ENCODE measurements at regions not wholly inside any gene's neighbourhood (a gene's known extent, or its start where the extent isn't known, plus 50 kb on each side); places are given as distances from the start of the nearest gene placed in this dataset.

DNA sequence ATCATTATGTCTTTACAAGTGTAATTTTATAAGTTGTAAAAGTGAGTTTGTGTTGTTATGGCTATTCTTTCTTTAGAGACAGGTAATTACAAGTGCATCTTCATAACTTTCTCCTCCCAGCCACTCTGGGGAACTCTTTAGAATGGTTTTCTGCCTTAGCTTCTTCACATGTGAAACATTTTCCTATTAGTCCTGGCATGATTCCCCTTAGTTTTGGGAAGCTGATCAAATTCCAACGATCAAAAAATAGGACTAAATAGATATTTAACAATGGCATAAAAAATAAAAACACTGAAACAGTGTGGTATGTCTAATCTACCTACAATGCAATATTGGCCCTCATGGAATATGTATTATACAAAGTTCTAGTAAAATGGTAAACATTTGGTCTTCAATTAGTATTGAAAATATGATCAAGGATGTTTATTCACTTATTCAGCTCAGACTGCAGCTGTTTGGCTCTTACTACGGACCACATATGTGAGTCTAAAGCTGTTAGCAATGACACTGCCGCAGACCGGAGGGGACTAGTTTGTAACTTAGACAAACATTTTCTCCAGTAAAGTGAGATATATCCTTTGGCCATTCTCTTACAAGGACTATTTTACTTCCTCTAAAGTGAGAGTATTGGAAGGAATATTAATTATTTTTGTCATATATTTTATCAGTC lies 890.8 kb upstream of the USP15 start:
- Histone ChIP-seq H3K27ac (ENCODE audit: low read depth, low read length) (no peak overlapping the region), H3K9me3 (ENCODE audit: control insufficient read depth in 3 of 3, low read length in 3 of 3) (no peaks in the 10 kb centered on the region)

DNA sequence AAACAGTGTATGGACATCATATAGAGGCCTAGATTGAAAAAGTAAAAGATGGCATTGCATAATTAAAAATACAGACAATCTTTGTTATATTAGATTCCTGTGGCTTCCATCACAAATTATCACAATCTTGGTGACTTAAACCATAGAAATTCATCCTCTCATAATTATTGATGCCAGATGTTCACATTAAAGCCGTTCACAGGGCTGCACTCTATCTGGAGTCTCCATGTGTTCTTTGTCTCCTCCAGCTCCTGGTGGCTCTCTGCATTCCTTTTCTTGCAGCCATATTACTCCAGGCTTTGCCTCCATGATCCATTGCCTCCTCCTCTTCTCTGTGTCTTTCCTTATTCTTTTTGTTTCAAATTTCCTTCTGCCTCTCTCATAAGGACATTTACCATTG lies 875.7 kb upstream of the USP15 start:
- no peak overlapping the region for H3K9ac ChIP-seq (ENCODE audit: low read depth in 1 of 3, low read length in 3 of 3)
- no peak overlapping the region for H3K4me3 ChIP-seq (ENCODE audit: low read length in 3 of 3)
- H3K27me3 ChIP-seq (ENCODE audit: control insufficient read depth in 3 of 3, insufficient read depth in 3 of 3, low read length in 3 of 3): no peaks in the 10 kb centered on the region
- H3K36me3 ChIP-seq (ENCODE audit: control insufficient read depth in 3 of 3, insufficient read depth in 3 of 3, low read length in 3 of 3): no peaks in the 10 kb centered on the region
- no peaks in the 10 kb centered on the region for H3K9me3 ChIP-seq (ENCODE audit: control insufficient read depth in 3 of 3, low read length in 3 of 3)
- H3K4me1 ChIP-seq (ENCODE audit: control insufficient read depth in 3 of 3, insufficient read depth in 3 of 3, low read length in 3 of 3): no peaks in the 10 kb centered on the region
- H3K27ac ChIP-seq (ENCODE audit: low read depth, low read length): no peak overlapping the region

More for the DNA sequence above, 890.8 kb upstream of the USP15 start:
- no peak overlapping the region for H3K4me3 ChIP-seq (ENCODE audit: low read length in 3 of 3)
- no peaks in the 10 kb centered on the region for H3K27me3 ChIP-seq (ENCODE audit: control insufficient read depth in 3 of 3, insufficient read depth in 3 of 3, low read length in 3 of 3)
- no peaks in the 10 kb centered on the region for H3K36me3 ChIP-seq (ENCODE audit: control insufficient read depth in 3 of 3, insufficient read depth in 3 of 3, low read length in 3 of 3)
- no peak overlapping the region for H3K9ac ChIP-seq (ENCODE audit: low read depth in 1 of 3, low read length in 3 of 3)
- H3K4me1 ChIP-seq (ENCODE audit: control insufficient read depth in 3 of 3, insufficient read depth in 3 of 3, low read length in 3 of 3): no peaks in the 10 kb centered on the region

DNA sequence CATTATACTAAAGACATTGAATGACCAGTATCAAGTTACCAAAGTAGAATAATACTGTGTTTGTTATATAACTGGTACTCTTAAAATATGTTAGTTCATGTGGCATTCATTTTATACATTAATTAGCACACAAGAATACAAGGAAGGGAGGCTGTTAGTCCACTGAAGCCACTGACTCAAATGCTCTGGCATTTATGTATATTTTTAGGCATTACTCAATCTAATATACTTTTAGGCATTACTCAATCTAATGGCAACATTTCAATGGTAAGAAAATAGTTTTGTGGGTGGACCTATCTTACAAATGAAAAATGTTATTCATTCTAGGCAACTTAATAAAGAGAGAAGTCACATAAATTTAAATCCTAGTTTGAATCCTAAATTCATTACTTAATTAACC lies 874.4 kb upstream of the USP15 start:
- Histone ChIP-seq H3K27me3 (ENCODE audit: control insufficient read depth in 3 of 3, insufficient read depth in 3 of 3, low read length in 3 of 3) (no peaks in the 10 kb centered on the region), H3K36me3 (ENCODE audit: control insufficient read depth in 3 of 3, insufficient read depth in 3 of 3, low read length in 3 of 3) (no peaks in the 10 kb centered on the region), H3K9me3 (ENCODE audit: control insufficient read depth in 3 of 3, low read length in 3 of 3) (no peaks in the 10 kb centered on the region), H3K27ac (ENCODE audit: low read depth, low read length) (no peak overlapping the region), H3K4me3 (ENCODE audit: low read length in 3 of 3) (no peak overlapping the region), H3K4me1 (ENCODE audit: control insufficient read depth in 3 of 3, insufficient read depth in 3 of 3, low read length in 3 of 3) (no peaks in the 10 kb centered on the region), H3K9ac (ENCODE audit: low read depth in 1 of 3, low read length in 3 of 3) (no peak overlapping the region)

DNA sequence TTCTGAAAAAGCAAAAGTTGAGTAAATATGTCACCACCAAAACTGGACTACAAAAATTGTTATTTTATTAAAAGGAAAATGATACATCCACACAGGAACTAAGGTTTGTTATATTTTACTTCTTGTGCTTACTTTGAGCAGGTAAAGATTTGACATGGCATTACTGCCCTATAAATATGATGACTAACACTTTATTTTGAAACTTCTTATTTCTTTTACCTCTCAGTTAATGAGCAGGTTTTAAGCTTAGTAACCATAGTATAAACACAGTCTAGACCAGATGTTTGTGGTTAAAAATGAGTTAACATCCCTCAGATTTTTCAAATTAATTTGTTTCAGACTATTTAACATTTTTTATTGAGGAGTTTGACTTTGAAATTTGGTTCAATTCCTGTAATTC lies 862.5 kb upstream of the USP15 start:
- Histone ChIP-seq H3K9me3 (ENCODE audit: control insufficient read depth in 3 of 3, low read length in 3 of 3) (no peaks in the 10 kb centered on the region), H3K4me1 (ENCODE audit: control insufficient read depth in 3 of 3, insufficient read depth in 3 of 3, low read length in 3 of 3) (no peaks in the 10 kb centered on the region), H3K27ac (ENCODE audit: low read depth, low read length) (no peak overlapping the region), H3K36me3 (ENCODE audit: control insufficient read depth in 3 of 3, insufficient read depth in 3 of 3, low read length in 3 of 3) (no peaks in the 10 kb centered on the region), H3K9ac (ENCODE audit: low read depth in 1 of 3, low read length in 3 of 3) (no peak overlapping the region), H3K27me3 (ENCODE audit: control insufficient read depth in 3 of 3, insufficient read depth in 3 of 3, low read length in 3 of 3) (no peaks in the 10 kb centered on the region), H3K4me3 (ENCODE audit: low read length in 3 of 3) (no peak overlapping the region)

DNA sequence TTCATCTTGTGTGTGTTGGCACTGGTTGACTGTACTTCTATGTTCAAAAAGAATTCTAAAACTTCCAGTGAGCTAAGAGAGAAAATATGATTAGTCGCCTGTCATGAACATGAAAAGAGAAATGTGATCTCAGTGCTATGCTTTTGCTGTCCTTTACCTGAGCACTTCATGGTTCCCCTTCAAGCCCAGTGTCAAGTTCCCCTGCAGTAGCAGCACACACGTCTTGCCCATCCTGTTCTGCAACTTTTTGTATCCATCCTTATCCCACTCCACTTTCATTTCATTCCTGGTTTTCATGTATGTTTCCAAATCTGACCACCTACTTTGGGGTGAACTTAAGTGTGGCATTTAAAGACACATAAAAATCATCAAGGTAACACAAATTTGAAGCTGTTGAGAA lies 848.0 kb upstream of the USP15 start:
- no peaks in the 10 kb centered on the region for H3K4me1 ChIP-seq (ENCODE audit: control insufficient read depth in 3 of 3, insufficient read depth in 3 of 3, low read length in 3 of 3)
- no peak overlapping the region for H3K9ac ChIP-seq (ENCODE audit: low read depth in 1 of 3, low read length in 3 of 3)
- H3K9me3 ChIP-seq (ENCODE audit: control insufficient read depth in 3 of 3, low read length in 3 of 3): no peaks in the 10 kb centered on the region
- H3K27ac ChIP-seq (ENCODE audit: low read depth, low read length): no peak overlapping the region
- H3K4me3 ChIP-seq (ENCODE audit: low read length in 3 of 3): no peak overlapping the region
- no peaks in the 10 kb centered on the region for H3K36me3 ChIP-seq (ENCODE audit: control insufficient read depth in 3 of 3, insufficient read depth in 3 of 3, low read length in 3 of 3)
- H3K27me3 ChIP-seq (ENCODE audit: control insufficient read depth in 3 of 3, insufficient read depth in 3 of 3, low read length in 3 of 3): no peaks in the 10 kb centered on the region

DNA sequence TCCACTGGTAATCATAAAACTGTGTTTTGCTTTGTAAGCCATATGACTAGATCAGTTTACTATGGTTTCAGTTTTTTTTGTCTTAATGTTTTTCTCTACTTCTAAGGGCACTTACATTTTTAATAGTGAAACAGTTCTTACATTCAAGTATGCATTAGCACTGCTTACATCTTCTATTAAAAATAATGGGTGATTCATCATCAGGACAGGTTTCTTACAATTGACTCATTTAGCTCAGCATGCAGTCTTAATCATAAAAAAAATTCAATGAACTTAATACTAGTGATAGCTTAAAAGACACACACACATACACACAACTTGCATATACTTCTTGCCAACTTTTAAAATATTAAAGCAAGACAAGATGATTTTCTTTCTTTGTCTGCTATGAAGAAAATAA lies 845.7 kb upstream of the USP15 start:
- H3K4me3 ChIP-seq (ENCODE audit: low read length in 3 of 3): no peak overlapping the region
- H3K27me3 ChIP-seq (ENCODE audit: control insufficient read depth in 3 of 3, insufficient read depth in 3 of 3, low read length in 3 of 3): no peaks in the 10 kb centered on the region
- H3K9me3 ChIP-seq (ENCODE audit: control insufficient read depth in 3 of 3, low read length in 3 of 3): no peaks in the 10 kb centered on the region
- H3K9ac ChIP-seq (ENCODE audit: low read depth in 1 of 3, low read length in 3 of 3): no peak overlapping the region
- H3K36me3 ChIP-seq (ENCODE audit: control insufficient read depth in 3 of 3, insufficient read depth in 3 of 3, low read length in 3 of 3): no peaks in the 10 kb centered on the region
- no peak overlapping the region for H3K27ac ChIP-seq (ENCODE audit: low read depth, low read length)
- H3K4me1 ChIP-seq (ENCODE audit: control insufficient read depth in 3 of 3, insufficient read depth in 3 of 3, low read length in 3 of 3): no peaks in the 10 kb centered on the region

DNA sequence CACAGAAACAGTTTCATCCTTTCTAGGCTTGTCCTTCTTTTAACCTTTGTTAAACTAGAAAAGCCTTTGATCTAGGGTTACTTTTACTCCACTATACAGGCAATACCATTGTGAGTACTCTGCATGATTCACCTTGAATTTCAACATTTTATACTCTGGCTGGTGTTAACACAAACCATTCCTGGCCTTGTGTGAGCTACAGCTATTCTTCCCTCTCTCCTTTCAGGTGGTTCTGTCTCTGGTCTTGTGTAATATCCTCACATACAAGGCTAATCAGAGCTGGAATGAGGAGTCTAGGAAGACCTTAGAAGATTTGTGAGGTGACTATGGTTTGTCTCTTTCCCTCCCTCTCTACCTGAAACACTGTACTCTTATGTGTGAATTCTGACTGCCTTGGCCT lies 837.4 kb upstream of the USP15 start:
- no peak overlapping the region for H3K4me3 ChIP-seq (ENCODE audit: low read length in 3 of 3)
- H3K27ac ChIP-seq (ENCODE audit: low read depth, low read length): no peak overlapping the region
- H3K9me3 ChIP-seq (ENCODE audit: control insufficient read depth in 3 of 3, low read length in 3 of 3): no peaks in the 10 kb centered on the region
- no peaks in the 10 kb centered on the region for H3K36me3 ChIP-seq (ENCODE audit: control insufficient read depth in 3 of 3, insufficient read depth in 3 of 3, low read length in 3 of 3)
- H3K4me1 ChIP-seq (ENCODE audit: control insufficient read depth in 3 of 3, insufficient read depth in 3 of 3, low read length in 3 of 3): no peaks in the 10 kb centered on the region
- no peak overlapping the region for H3K9ac ChIP-seq (ENCODE audit: low read depth in 1 of 3, low read length in 3 of 3)
- no peaks in the 10 kb centered on the region for H3K27me3 ChIP-seq (ENCODE audit: control insufficient read depth in 3 of 3, insufficient read depth in 3 of 3, low read length in 3 of 3)

DNA sequence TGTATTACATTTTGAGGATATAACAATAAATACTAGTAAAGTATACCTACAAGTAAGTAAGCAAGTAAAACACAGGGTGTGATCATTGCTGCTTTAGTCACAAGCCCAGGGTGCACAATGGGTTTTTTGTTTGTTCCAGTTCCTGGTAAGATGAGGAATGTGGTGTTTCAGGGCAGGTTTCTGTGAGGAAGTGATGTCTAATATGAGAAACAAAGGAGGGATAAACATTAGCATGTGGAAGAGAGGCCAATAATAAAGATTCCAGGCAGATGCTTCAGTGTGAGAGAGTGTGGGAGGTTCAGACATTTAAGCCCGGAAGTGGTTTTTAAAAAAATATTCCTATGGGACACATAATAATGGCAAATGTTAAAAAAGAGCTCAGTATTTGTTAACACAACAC lies 808.1 kb upstream of the USP15 start:
- Histone ChIP-seq H3K27ac (ENCODE audit: low read depth, low read length) (no peak overlapping the region), H3K4me3 (ENCODE audit: low read length in 3 of 3) (no peak overlapping the region), H3K27me3 (ENCODE audit: control insufficient read depth in 3 of 3, insufficient read depth in 3 of 3, low read length in 3 of 3) (no peaks in the 10 kb centered on the region), H3K9ac (ENCODE audit: low read depth in 1 of 3, low read length in 3 of 3) (no peak overlapping the region), H3K4me1 (ENCODE audit: control insufficient read depth in 3 of 3, insufficient read depth in 3 of 3, low read length in 3 of 3) (no peaks in the 10 kb centered on the region), H3K9me3 (ENCODE audit: control insufficient read depth in 3 of 3, low read length in 3 of 3) (no peaks in the 10 kb centered on the region), H3K36me3 (ENCODE audit: control insufficient read depth in 3 of 3, insufficient read depth in 3 of 3, low read length in 3 of 3) (no peaks in the 10 kb centered on the region)

DNA sequence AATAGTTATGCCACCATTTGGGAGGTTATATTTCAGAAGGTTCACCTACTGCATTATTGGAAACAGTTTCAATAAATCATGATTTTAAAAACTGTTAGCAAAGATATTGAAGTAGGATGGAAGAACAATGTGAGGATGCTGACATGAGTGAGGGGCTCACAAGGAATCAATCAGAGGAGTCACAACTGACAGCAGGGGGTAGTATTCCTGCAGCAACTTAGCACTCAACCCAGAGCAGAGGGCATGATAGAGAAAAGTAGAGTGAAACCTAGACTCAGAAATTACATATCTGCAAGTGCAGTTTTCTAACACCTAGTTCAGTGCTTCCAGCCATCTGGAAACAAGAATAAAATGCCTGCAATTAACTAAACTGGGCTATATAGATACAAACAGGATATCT lies 772.5 kb upstream of the USP15 start:
- H3K27ac ChIP-seq (ENCODE audit: low read depth, low read length): no peak overlapping the region
- H3K4me1 ChIP-seq (ENCODE audit: control insufficient read depth in 3 of 3, insufficient read depth in 3 of 3, low read length in 3 of 3): no peaks in the 10 kb centered on the region
- no peak overlapping the region for H3K4me3 ChIP-seq (ENCODE audit: low read length in 3 of 3)
- no peaks in the 10 kb centered on the region for H3K9me3 ChIP-seq (ENCODE audit: control insufficient read depth in 3 of 3, low read length in 3 of 3)
- no peaks in the 10 kb centered on the region for H3K36me3 ChIP-seq (ENCODE audit: control insufficient read depth in 3 of 3, insufficient read depth in 3 of 3, low read length in 3 of 3)
- no peaks in the 10 kb centered on the region for H3K27me3 ChIP-seq (ENCODE audit: control insufficient read depth in 3 of 3, insufficient read depth in 3 of 3, low read length in 3 of 3)
- no peak overlapping the region for H3K9ac ChIP-seq (ENCODE audit: low read depth in 1 of 3, low read length in 3 of 3)

DNA sequence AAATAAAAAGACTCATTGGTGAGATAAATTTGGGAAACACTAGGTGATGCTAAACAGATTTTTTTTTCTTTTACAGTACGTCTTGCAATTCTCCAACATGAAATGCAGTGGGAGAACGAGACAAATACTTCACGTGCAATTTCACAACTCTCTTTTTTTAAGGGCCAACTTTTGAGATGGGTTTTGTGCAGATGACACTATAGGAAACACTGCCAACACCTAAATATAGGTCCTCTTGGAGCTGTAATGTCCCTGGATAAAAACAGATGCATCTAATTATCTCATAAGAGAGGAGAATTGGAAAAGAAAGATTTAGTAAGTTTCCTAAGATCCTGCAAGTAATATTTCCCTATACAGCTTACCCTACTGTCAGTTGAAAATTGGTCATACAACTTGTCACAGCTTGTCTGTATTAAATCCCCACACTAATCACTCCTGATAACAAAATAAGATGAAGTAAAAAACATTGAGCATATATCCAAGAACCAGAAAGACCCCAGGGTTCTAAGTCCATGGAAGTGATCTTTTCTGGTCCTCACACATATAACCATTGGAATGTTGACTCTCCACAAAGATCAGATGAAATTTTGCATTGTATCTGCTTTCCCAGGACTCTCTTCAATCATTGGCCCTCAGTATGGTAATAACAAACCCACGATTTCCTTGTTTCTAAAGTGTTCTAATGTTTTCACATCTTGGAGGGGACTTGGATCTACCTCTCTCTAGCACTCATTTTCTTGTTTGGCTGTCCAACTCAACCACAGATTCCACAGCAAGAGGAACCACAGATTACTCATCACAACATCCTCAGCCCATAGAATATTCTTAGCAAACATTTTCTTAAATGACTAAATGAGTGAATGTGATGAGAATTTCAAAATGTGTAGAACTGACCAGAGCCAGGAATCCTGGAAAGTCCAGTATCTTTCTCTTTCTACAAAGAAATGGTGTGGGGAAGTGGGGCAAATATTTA lies 769.4 kb upstream of the USP15 start:
- H3K4me1 ChIP-seq (ENCODE audit: control insufficient read depth in 3 of 3, insufficient read depth in 3 of 3, low read length in 3 of 3): no peaks in the 10 kb centered on the region
- no peaks in the 10 kb centered on the region for H3K27me3 ChIP-seq (ENCODE audit: control insufficient read depth in 3 of 3, insufficient read depth in 3 of 3, low read length in 3 of 3)
- no peaks in the 10 kb centered on the region for H3K9me3 ChIP-seq (ENCODE audit: control insufficient read depth in 3 of 3, low read length in 3 of 3)
- H3K9ac ChIP-seq (ENCODE audit: low read depth in 1 of 3, low read length in 3 of 3): no peak overlapping the region
- no peaks in the 10 kb centered on the region for H3K36me3 ChIP-seq (ENCODE audit: control insufficient read depth in 3 of 3, insufficient read depth in 3 of 3, low read length in 3 of 3)
- H3K27ac ChIP-seq (ENCODE audit: low read depth, low read length): no peak overlapping the region
- H3K4me3 ChIP-seq (ENCODE audit: low read length in 3 of 3): no peak overlapping the region

All from skeletal muscle tissue (tissue), 3 donors.